T-cell (primary cell): ENCODE measurements at regions not wholly inside any gene's neighbourhood (a gene's known extent, or its start where the extent isn't known, plus 50 kb on each side); places are given as distances from the start of the nearest gene placed in this dataset.

Experiments used
- ATAC-seq, 4 experiments: fragments of 200-7000 bp in 3 of 4; fragments of 150-1000 bp in 1 of 4; cut with Tn5 transposase; replicated peaks in 1 of 4; 1 replicate in 3 of 4; 2 replicates in 1 of 4; pipeline ENCODE4 v1.10.0; 2021; ENCODE audit warnings: moderate library complexity in 3 of 4, mild to moderate bottlenecking in 2 of 4, moderate number of reproducible peaks in 1 of 4
- CTCF ChIA-PET, 2 donors: fragments of 300-600 bp; sonication (Branson Sonifier 250); formaldehyde crosslinking; loops; one replicate each; lab custom pipeline; 2022; ENCODE audit warnings: antibody characterized with exemption in 2 of 2; lab: Charles Lee
- POLR2A ChIA-PET, 2 donors: fragments of 300-600 bp; sonication (Branson Sonifier 250); formaldehyde crosslinking; loops; one replicate each; lab custom pipeline; 2022; ENCODE audit warnings: antibody characterized with exemption in 2 of 2; lab: Charles Lee
- DNase-seq, 35 experiments: peaks; one replicate each; pipeline versions ENCODE4 v3.0.0 to v3.0.0-alpha.2; 2013 to 2023
- H3K27ac ChIP-seq: one replicate; pipeline ENCODE4 v1.5.1; 2013; ENCODE audit warnings: low read length
- H3K27me3 ChIP-seq, 2 experiments: replicated peaks in 1 of 2; 1 replicate in 1 of 2; 2 replicates in 1 of 2; pipeline versions ENCODE4 v1.6.1 to v1.7.0; 2013; ENCODE audit warnings: low read length in 1 of 2, mixed read lengths in 1 of 2; ENCODE audit not compliant: control insufficient read depth in 2 of 2, insufficient read depth in 2 of 2; ENCODE audit errors: extremely low read depth in 1 of 2
- H3K36me3 ChIP-seq, 2 donors: 1 replicate in 1 of 2; 2 replicates in 1 of 2; pipeline versions ENCODE4 v1.6.1 to v1.7.0; 2013; ENCODE audit warnings: low read length in 1 of 2; ENCODE audit not compliant: control insufficient read depth in 2 of 2, insufficient read depth in 1 of 2; ENCODE audit errors: extremely low read depth in 1 of 2
- H3K4me1 ChIP-seq, 2 experiments: 1 replicate in 1 of 2; 2 replicates in 1 of 2; pipeline versions ENCODE4 v1.6.1 to v1.7.0; 2013; ENCODE audit warnings: low read length in 2 of 2, mixed read lengths in 1 of 2; ENCODE audit not compliant: insufficient read depth in 2 of 2, control insufficient read depth in 1 of 2; ENCODE audit errors: extremely low read depth in 1 of 2
- H3K4me3 ChIP-seq, 2 donors: 1 replicate in 1 of 2; 2 replicates in 1 of 2; pipeline versions ENCODE4 v1.5.1 to v1.7.0; 2013; ENCODE audit warnings: mild to moderate bottlenecking in 2 of 2, low read length in 1 of 2, moderate library complexity in 1 of 2; ENCODE audit not compliant: control insufficient read depth in 1 of 2; ENCODE audit errors: extremely low read depth in 1 of 2
- H3K9me3 ChIP-seq: 2 replicates; pipeline ENCODE4 v1.7.0; 2013
- H3K27ac Mint-ChIP-seq, 2 donors: one replicate each; pipeline ENCODE4 v1.8.0; 2020 to 2021; ENCODE audit warnings: mild to moderate bottlenecking in 2 of 2, mixed read lengths in 2 of 2
- H3K27me3 Mint-ChIP-seq, 2 donors: one replicate each; pipeline ENCODE4 v1.8.0; 2021 to 2022; ENCODE audit warnings: mixed read lengths in 2 of 2
- H3K36me3 Mint-ChIP-seq: one replicate; pipeline ENCODE4 v1.8.0; 2021; ENCODE audit warnings: mixed read lengths
- H3K4me1 Mint-ChIP-seq, 3 donors: one replicate each; pipeline ENCODE4 v1.8.0; 2020 to 2022; ENCODE audit warnings: mixed read lengths in 3 of 3, mild to moderate bottlenecking in 1 of 3
- H3K4me3 Mint-ChIP-seq, 3 donors: one replicate each; pipeline ENCODE4 v1.8.0; 2020 to 2022; ENCODE audit warnings: mild to moderate bottlenecking in 3 of 3, mixed read lengths in 3 of 3, moderate library complexity in 3 of 3
- H3K9me3 Mint-ChIP-seq, 3 donors: one replicate each; pipeline ENCODE4 v1.8.0; 2020 to 2022; ENCODE audit warnings: mixed read lengths in 3 of 3
- WGBS: methylation state at CpG from one replicate; pipeline ENCODE4 v1.1.5; 2013; ENCODE audit warnings: missing lambda C conversion rate; ENCODE audit not compliant: insufficient coverage; 5-methylcytosine and 5-hydroxymethylcytosine counted together

GRCh38 chr2:129760669-129761068 is 218.8 kb upstream of the RAB6C start:
- no peaks in the 10 kb centered on the region for H3K9me3 Mint-ChIP-seq
- no peaks in the 10 kb centered on the region for H3K4me1 Mint-ChIP-seq
- no peak overlapping the region for H3K4me3 ChIP-seq
- H3K4me1 ChIP-seq, result no peaks in the 10 kb centered on the region
- peaks cover 0 to 16% of the 10 kb centered on the region in 2 experiments for H3K27me3 ChIP-seq
- H3K27ac ChIP-seq, result no peak overlapping the region
- peaks cover 0 to 4% of the 10 kb centered on the region in 2 donors for H3K27me3 Mint-ChIP-seq
- ChIA-PET POLR2A (no interaction called here), CTCF (no interaction called here)
- H3K4me3 Mint-ChIP-seq, result no peak overlapping the region
- no peaks in the 10 kb centered on the region for H3K9me3 ChIP-seq
- 92% methylated on average over 7 of the region's 7 CpGs for WGBS
- no peaks in the 10 kb centered on the region for H3K36me3 Mint-ChIP-seq
- no peak for DNase-seq
- no peak overlapping the region for H3K27ac Mint-ChIP-seq
- no peak for ATAC-seq
- no peaks in the 10 kb centered on the region for H3K36me3 ChIP-seq

GRCh38 chr2:129761569-129762021 is 217.9 kb upstream of the RAB6C start:
- no peaks in the 10 kb centered on the region for H3K4me1 ChIP-seq

GRCh38 chr2:129762386-129763189 is 216.9 kb upstream of the RAB6C start:
- no peaks in the 10 kb centered on the region for H3K9me3 Mint-ChIP-seq
- ChIA-PET POLR2A (no interaction called here), CTCF (no interaction called here)
- no peak overlapping the region for H3K4me3 ChIP-seq
- ATAC-seq (no peak), DNase-seq (no peak)
- no peaks in the 10 kb centered on the region for H3K4me1 ChIP-seq
- no peak overlapping the region for H3K4me3 Mint-ChIP-seq
- peaks cover 0 to 25% of the 10 kb centered on the region in 2 experiments for H3K27me3 ChIP-seq
- 90% methylated on average over 3 of the region's 8 CpGs for WGBS
- no peaks in the 10 kb centered on the region for H3K4me1 Mint-ChIP-seq
- no peaks in the 10 kb centered on the region for H3K36me3 ChIP-seq
- H3K27me3 Mint-ChIP-seq, result peaks cover 4 to 6% of the 10 kb centered on the region in 2 donors
- no peak overlapping the region for H3K27ac Mint-ChIP-seq
- no peaks in the 10 kb centered on the region for H3K9me3 ChIP-seq
- no peaks in the 10 kb centered on the region for H3K36me3 Mint-ChIP-seq
- H3K27ac ChIP-seq, result no peak overlapping the region

More at GRCh38 chr2:129761569-129762021, 217.9 kb upstream of the RAB6C start:
- Histone ChIP-seq H3K4me3 (no peak overlapping the region), H3K27me3 (peaks cover 0 to 24% of the 10 kb centered on the region in 2 experiments), H3K9me3 (no peaks in the 10 kb centered on the region), H3K27ac (no peak overlapping the region), H3K36me3 (no peaks in the 10 kb centered on the region)
- H3K4me3 Mint-ChIP-seq, result no peak overlapping the region
- ChIA-PET CTCF (no interaction called here), POLR2A (no interaction called here)
- no peaks in the 10 kb centered on the region for H3K4me1 Mint-ChIP-seq
- DNase-seq (no peak), ATAC-seq (no peak)
- H3K27ac Mint-ChIP-seq, result no peak overlapping the region
- no peaks in the 10 kb centered on the region for H3K36me3 Mint-ChIP-seq
- H3K9me3 Mint-ChIP-seq, result no peaks in the 10 kb centered on the region
- peaks cover under 1 to 6% of the 10 kb centered on the region in 2 donors for H3K27me3 Mint-ChIP-seq
- 87% methylated on average over 10 of the region's 10 CpGs for WGBS

GRCh38 chr2:129763190-129763846 is 216.1 kb upstream of the RAB6C start:
- Histone ChIP-seq H3K27me3 (peaks cover 0 to 28% of the 10 kb centered on the region in 2 experiments), H3K4me1 (no peaks in the 10 kb centered on the region), H3K36me3 (no peaks in the 10 kb centered on the region), H3K27ac (no peak overlapping the region), H3K4me3 (no peak overlapping the region), H3K9me3 (no peaks in the 10 kb centered on the region)
- 64% methylated on average over 9 of the region's 10 CpGs for WGBS
- DNase-seq (no peak), ATAC-seq (no peak)
- POLR2A ChIA-PET, result no interaction called here
- Mint-ChIP-seq H3K4me1 (no peaks in the 10 kb centered on the region), H3K9me3 (no peaks in the 10 kb centered on the region), H3K36me3 (no peaks in the 10 kb centered on the region), H3K27ac (no peak overlapping the region), H3K4me3 (no peak overlapping the region), H3K27me3 (peaks cover 4 to 6% of the 10 kb centered on the region in 2 donors)
- CTCF ChIA-PET, result no interaction called here

GRCh38 chr2:129763966-129764365 is 215.5 kb upstream of the RAB6C start:
- ATAC-seq (no peak), DNase-seq (no peak)
- Histone ChIP-seq H3K4me1 (no peaks in the 10 kb centered on the region), H3K4me3 (no peak overlapping the region), H3K27ac (no peak overlapping the region), H3K9me3 (no peaks in the 10 kb centered on the region), H3K36me3 (no peaks in the 10 kb centered on the region), H3K27me3 (peaks cover 0 to 25% of the 10 kb centered on the region in 2 experiments)
- Mint-ChIP-seq H3K9me3 (no peaks in the 10 kb centered on the region), H3K27me3 (peaks cover 7 to 9% of the 10 kb centered on the region in 2 donors), H3K27ac (no peak overlapping the region), H3K4me3 (no peak overlapping the region), H3K4me1 (no peaks in the 10 kb centered on the region), H3K36me3 (no peaks in the 10 kb centered on the region)
- ChIA-PET POLR2A (no interaction called here), CTCF (no interaction called here)
- 67% methylated on average over 2 of the region's 5 CpGs for WGBS

- peaks cover 7 to 9% of the 10 kb centered on the region in 2 donors for H3K27me3 Mint-ChIP-seq
- no peak overlapping the region for H3K27ac Mint-ChIP-seq
- no peak overlapping the region for H3K27ac ChIP-seq
- no peaks in the 10 kb centered on the region for H3K36me3 ChIP-seq
- H3K36me3 Mint-ChIP-seq, result no peaks in the 10 kb centered on the region
- ATAC-seq (no peak), DNase-seq (peak in 1 of 35 experiments; percentile 2)
- H3K9me3 ChIP-seq, result no peaks in the 10 kb centered on the region
- H3K4me1 ChIP-seq, result no peaks in the 10 kb centered on the region
- H3K4me1 Mint-ChIP-seq, result no peaks in the 10 kb centered on the region
- ChIA-PET CTCF (no interaction called here), POLR2A (no interaction called here)
- no peak overlapping the region for H3K4me3 ChIP-seq
- peaks cover 0 to 24% of the 10 kb centered on the region in 2 experiments for H3K27me3 ChIP-seq
- no peak overlapping the region for H3K4me3 Mint-ChIP-seq
- WGBS, result 69% methylated on average over 6 of the region's 16 CpGs
- no peaks in the 10 kb centered on the region for H3K9me3 Mint-ChIP-seq
Measured at GRCh38 chr2:129764376-129765325, 214.8 kb upstream of the RAB6C start.
